GM19372 (cell line): ENCODE measurements at regions not wholly inside any gene's neighbourhood (a gene's known extent, or its start where the extent isn't known, plus 50 kb on each side); places are given as distances from the start of the nearest gene placed in this dataset.
"Not testable (repeated sequence)": the region's sequence is repeated elsewhere in the genome, so short reads cannot be mapped to it uniquely, and the experiment has no call there.

Experiments
- ATAC-seq: cut with Tn5 transposase; IDR thresholded peaks from one replicate; pipeline ENCODE4 v1.9.1; 2021; ENCODE audit warnings: mild to moderate bottlenecking, low read depth, moderate library complexity; ENCODE audit not compliant: unreplicated experiment

DNA sequence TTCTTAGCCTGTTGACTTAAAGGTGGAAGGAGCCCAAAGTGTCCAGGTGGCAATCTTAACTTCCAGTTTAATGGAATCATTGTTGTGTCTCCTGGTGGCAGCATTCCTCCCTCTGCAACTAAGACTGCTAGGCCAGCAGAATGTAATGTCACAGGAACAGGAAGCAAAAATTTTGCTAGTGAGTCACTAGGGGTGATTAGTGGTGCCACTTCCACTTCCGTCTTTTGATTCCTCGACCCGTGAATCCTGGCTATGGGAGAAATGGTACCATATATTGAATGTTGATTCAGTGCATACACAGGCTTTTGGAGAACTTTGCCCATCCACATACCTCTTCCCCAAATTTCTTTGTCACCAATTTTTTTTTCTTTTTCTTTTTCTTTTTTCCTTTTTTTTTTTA, 661.4 kb downstream of the TAF11L14 start:
- not testable (repeated sequence) for ATAC-seq

DNA sequence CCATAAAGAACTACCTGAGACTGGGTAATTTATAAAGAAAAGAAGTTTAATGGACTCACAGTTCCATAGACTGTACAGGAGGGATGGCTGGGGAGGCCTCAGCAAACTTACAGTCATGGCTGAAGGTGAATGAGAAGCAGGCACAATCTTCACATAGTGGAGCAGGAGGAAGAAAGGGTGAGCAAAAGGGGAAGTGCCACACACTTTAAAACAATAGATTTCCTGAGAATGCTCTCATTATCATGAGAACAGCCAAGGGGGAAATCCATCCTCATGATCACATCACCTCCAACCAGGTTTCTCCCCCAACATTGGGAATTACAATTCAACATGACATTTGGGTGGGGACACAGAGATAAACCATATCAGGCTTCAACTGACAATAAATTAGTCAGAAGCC, 664.9 kb downstream of the TAF11L14 start:
- ATAC-seq, result no peak

DNA sequence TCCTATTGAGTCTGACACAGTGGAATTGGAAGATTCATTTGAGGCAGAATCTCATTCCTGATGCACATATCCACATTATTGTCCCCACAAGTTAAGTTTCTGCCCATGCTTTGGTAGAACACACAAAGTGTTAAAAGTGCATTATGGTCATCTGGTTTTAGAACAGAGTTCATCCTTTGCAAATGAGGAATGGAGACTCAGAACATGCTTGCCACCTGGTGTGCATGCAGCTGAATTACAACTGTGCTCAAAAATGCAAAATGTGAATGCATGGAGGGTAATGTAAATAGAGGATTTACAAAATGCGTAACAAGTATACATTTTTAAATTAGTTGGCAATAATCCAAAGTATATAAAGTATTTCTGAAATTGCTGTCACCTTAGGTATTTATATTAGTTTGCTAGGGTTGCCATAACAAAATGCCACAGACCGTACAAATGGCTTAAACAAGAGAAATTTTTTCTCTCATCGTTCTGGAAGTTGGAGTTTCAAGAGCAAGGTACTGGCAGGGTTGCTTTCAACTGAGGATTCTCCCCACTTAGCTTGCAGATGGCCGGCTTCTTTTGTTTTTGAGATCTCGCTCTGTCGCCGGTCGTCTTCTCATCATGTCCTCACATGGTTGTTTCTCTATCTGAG, 671.1 kb downstream of the TAF11L14 start:
- ATAC-seq, result peak; percentile 75

DNA sequence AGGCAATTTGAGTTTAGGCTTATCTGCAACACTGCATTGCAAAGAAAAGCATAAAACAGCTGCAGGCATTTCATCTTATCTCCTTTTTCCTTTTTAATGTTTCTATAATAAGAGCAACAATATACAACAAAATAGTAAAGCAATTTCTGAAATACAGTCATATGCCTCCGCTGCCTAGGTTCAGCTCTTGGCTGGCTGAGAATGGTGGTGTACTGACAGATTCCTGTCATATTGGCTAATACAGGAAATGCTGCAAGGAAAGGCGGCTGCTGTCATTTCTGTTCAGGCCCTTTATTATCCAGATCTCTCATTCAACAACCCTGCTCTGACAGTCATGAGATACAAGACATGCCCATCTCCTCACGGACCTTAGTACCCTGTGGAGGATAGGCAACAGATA, 677.0 kb downstream of the TAF11L14 start:
- no peak for ATAC-seq

DNA sequence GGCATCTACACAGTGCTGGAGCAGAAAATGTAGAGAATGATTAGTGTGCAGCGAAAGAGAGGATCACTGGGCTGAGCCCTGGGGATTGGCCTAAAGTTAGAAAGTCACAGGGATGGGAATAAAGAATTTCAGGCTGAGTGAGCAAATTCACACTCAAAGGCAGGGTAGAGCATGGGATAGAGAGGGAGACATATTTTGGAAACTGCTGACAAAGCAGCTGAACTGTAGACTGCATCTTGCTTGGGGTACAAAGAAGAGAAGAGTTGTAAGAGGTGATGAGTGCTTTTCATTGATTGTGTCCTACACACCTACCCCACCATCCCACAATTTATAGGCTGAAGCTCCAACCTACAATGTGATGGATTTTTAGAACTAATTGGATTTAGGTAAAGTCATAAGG, 677.8 kb downstream of the TAF11L14 start:
- no peak for ATAC-seq

DNA sequence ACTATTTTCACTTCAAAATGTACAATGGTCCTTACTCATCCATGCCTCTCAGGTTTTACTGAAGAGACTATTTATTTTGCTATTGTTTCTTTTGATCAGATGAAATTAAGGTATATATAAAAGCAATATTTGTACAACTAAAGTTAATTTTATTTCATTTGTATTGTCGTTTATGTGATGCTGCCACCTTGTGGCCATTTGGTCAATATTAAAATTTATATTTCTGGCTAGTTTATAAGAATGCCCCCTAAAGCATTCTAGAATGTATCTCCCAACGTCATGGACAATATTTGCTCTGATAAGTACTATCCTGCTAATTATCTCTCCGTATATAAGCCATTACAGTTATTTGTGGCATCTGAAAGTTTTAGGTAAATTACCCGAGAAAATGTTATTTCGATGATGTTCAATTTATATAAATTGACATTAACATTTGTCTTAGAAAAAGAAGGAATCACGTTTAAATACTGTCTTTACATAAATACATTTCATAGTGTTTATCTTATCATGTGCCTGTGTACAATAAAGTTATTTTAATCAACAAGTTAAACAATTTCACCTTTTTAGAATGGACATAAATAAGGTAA, 680.0 kb downstream of the TAF11L14 start:
- ATAC-seq, result no peak

DNA sequence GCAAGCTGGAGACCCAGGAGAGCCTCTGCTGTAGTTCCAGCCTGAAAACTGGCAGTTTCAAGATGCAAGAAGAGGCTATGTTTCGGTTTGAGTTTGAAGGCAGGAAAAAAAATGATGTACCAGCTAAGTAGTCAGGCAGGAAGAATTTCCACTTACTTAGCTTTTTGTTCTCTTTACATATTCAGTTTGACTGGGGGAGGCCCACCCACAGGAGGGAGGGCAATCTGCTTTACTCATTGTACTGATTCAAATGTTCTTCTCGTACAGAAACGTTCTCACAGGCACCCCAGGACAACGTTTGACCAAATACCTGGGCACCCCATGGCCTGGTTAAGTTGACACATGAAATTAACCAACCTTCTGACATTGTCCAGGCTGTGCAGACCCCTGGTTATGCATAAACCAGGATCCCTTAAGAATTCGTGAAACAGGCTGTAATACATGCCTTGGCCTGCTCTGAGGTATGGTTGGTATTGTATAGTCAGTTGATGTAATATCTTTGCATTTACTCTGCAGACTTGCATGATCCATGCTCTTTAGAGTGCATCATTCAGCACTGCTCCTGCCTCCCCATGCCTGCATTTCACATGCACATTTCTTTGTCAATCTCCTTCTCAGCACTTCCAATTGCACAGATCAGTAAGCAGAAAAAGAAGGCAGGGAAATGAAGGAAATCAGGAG, 687.1 kb downstream of the TAF11L14 start:
- ATAC-seq, result no peak

DNA sequence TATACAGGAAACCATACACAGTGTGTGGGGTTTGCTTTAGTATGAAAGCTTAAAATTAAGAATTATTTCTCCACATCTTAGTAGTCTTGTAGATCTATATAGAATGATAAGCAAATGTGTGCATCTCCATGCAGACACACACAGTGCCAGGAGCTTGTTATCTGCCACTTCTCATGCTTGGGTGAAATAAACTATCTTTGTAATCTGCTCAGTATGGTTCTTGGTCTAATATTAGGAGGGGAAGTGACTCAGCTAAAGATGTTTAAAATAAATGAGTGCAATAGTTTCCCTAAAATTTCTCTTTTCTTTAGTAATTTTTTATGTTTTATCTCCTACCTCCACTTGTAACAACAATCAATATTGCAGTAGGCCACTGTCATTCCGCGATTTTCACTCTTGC, 689.6 kb downstream of the TAF11L14 start:
- ATAC-seq, result no peak

DNA sequence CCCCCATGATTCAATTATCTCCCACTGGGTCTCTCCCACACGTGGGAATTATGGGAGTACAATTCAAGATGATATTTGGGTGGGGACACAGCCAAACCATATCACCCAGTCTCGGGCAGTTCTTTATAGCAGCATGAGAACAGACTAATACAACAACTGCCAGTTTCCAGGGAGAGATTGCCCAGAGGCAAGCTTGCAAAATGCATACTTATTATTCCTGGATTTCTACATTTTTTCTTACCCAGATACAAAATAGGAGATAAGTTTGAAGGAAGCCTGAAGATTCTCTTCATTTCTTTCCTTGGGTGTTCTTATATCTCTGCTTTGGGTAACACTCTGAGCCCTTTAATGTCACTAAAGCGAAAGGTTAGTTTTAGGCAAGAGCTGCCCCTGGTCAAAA, 691.2 kb downstream of the TAF11L14 start:
- no peak for ATAC-seq

DNA sequence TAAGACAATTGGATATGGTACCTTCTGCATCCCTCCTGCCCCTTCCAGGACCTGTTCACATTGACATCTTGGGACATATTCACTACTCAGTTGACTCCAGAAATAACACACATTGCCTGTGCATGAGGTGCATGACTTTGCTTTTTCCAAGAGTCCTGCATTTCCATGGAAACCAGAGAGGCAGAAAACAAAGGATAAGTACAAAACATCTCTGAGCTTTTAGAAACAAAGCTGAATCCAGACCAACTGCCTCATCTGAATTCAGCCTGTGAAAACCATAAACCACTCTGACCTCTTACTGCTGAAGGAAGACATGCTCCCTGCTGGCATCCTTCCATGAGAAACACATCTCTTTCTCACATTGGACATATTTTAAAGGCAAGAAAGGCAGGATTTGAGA, 695.1 kb downstream of the TAF11L14 start:
- no peak for ATAC-seq

DNA sequence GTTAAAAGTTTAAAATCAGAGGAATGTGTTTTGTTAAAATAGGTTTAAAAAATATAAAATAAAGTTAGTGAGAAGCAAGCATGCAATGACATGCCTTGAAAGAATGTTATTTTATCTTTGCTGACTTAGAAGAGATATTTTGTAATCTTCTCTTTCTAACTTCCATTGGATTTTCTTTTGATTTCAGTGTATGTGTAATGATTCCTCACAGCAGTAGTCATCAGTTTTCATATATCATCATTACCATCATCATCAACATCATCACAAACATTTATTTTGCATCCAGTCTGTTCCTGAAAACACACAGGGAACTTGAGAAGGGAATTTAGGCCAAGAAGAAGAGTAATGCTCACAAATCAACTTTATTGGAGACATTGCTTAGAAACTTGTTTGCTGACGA, 699.6 kb downstream of the TAF11L14 start:
- ATAC-seq, result no peak

DNA sequence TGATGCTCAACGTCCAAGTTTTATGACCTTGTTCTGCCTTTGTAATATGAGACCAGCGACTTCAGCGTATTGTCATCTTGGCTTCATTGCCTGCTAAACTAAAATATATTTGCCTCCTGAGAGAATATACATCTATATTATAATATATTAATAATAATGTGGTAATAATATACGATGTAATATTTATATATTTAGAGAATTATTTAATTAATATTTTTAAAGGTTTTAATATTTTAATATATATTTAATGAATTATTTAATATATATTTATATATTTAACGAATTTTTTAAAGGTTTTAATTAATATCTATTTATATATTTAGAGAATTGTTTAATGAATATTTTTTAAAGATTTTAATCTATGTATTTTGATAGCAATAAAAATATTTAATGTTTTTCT, 700.7 kb downstream of the TAF11L14 start:
- ATAC-seq, result no peak

DNA sequence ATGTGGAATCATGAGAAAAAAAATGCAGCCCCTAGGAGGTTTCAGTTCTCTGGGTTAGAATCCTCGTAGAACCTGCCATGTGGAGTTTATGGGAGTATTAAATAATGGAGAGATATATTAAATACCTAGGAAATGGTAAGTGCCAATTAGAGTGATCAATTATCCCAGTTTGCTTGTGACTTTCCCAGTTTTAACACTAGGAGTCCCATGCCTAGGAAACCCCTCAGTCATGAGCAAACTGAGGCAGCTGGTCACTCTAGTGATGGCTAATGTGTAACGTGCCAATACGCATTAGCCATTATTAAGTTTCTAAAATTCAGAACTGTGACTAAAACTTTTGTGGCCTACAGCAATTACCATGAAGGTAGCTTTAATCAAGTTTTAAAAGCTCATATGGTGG, 720.6 kb downstream of the TAF11L14 start:
- no peak for ATAC-seq

DNA sequence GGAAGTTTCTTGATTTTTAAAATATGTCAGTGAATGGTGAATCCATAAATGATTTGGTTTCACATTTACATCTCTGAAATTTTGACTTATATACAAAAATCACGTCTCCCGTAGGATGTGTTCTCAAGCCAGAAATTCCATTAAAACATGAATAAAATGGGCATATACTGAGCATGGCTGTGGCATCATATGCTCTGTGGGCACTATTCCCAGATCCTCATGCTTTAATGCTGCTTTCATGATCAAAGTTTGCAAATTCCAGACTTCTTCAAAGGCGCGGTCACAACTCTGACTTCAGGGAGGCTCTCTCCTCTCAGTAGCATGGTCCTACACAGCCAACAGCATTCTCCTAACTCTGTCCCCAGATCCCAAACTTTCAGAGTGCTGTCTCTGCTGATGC, 723.2 kb downstream of the TAF11L14 start:
- ATAC-seq, result no peak

DNA sequence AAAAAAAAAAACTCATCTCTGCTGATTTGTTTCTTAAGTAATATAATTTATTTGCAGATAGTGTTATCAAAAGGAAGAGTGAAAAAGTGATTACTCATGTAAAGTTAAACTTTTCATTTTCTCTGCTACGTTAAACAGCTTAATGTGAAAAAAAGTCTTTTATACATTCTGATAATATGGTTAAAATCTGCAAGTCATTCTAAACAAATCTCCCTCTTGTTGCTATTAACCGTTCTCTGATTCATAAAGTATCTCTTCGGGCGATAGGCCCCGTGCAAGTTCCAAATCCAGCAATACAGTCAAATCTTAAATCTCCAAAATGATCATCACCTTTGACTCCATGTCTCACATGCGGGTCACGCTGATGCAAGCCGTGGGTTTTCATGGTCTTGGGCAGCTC, 732.0 kb downstream of the TAF11L14 start:
- no peak for ATAC-seq

DNA sequence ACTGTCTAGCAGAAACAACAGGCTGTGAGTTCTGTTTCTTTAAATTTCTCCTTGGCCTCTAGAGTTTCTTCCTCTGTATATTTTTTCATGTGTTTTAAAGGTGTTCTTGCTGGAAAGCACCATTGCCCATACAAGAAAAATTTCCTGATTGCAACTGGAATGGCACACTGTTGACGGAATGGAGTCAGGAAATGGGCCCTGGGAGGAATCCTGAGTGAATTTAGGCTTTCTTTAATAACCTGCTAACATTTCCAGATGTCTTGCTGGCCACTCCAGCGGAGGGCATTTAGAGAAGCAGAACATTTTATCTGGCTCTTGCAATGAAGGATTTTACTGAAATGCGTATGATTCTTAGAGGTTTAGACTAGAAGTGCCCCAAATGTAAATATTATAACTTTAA, 736.3 kb downstream of the TAF11L14 start:
- no peak for ATAC-seq

DNA sequence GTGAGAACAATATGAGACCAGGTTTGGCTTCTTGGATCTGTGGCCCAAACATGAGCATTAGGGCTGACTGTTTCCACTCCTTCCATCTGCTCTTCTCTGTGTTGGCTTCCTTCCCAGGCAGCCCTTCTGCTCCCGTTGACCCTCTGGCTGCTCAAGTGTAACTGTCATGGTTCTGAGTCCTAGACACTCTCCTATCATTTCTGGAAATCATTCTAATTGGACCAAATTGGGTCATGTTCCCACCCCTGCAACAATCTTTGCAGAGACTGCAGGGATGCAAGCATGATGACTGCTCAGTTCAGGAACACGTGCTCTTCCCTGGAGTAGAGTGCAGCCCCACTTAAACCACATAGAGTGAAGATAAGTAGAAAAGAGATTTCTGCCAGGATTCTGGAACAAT, 741.4 kb downstream of the TAF11L14 start:
- ATAC-seq, result no peak

DNA sequence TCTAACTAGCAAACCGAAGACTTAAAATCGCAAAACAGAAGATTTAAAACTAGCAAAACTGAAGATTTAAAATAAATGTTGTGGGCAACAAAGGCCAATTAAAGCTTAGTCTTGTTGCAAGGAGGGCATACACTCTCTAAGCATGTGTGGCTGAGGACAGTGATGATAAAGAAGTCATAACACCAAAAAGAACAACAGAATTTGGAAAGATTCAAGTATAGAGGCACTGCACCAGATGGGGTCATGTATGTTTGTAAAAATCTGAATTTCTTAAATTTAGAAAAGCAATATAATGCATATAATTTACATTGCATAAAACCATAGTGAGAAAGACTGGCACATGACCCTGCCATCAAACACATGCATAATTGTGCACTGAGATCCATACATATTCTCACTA, 743.8 kb downstream of the TAF11L14 start:
- ATAC-seq, result no peak

DNA sequence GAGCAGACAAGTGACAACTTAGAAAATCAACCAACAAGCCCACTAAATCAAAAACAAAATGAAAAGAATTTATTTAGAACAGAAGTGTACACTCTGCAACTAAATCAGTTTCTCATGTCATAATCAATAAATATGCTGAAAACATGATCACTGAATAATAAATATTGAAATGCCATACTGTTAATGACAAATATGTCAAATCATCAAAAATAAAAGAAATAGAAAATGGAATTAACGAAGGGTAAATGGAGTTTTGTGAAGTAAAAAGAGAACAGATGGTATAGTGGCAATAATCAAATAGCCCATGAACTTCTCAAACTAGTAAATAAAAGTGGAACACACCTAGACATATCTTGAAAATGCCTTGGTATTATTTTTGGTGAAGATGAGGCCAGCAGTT, 744.9 kb downstream of the TAF11L14 start:
- ATAC-seq, result no peak

DNA sequence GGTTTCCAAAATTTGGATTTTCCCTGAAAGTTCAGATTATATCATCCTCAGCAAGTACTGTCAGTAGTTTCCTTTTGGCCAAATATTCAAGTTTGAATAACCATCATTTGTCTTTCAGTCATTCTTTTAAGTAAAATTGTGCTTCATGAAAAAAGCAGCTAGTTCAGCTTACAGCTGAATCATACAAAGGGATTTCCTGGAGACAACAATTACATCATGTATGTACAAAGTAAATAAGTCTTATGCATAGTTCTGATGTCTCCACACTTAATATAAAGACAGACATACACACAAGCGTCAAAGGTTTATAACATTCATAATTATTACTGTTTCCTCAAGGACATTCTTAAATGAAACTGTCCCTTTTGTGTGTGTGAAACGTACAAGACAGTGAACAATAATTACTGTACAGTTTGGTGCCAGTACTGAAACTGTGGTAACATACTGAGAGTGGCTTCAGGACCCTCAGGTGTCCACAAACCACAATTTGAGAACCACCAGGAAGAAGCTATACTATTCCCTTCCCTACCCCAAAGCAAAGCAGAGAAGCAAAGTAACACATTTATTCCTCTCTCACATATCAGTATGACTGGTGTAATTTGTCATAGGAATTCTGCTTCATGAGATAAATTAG, 746.6 kb downstream of the TAF11L14 start:
- ATAC-seq, result no peak

DNA sequence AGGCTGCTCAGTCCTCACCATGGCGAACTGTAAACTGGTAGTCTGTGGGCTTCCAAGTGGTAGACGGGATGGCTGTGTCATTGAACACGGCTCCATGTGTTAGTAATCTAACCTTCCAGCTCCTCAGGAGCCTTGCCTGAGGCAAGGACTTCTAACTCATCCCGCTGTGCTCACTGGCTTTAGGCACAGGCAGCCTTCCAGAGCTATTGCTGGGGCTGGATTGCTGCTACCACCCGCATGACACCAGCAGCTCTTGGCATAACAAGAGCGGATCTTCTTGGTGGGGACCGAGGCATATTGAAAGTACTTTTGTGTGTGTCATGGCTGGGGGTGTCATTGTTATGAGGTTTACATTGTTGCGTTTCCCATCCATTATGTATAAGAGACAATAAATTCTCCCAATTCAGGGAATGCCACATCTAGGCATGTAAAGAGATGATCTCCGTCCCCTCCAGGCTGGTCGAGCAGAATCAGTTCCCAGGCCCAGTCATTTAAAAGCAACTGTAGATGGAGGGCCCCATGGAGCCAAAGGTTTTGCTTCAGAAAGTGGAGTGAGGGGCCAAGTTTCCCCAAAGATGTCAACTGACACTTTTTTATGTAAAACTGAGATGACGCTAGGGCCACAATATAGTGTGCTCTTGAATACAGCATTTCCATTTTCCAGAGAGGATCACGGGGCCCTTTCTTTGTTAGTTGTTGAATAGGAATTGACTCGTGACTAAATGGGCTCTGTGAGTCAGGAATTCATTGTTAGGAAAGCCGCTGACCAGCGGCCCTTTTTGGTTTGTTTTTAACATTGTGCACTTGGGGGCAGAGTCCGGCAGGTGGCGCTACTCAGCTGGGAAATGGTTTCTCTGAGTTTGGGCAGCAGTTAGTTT, 759.5 kb downstream of the TAF11L14 start:
- peak; percentile 59 for ATAC-seq
